BJ (cell line): ENCODE measurements at regions not wholly inside any gene's neighbourhood (a gene's known extent, or its start where the extent isn't known, plus 50 kb on each side); places are given as distances from the start of the nearest gene placed in this dataset.

Source experiments
- CTCF ChIA-PET: fragments of 350-600 bp; formaldehyde crosslinking; extraction: SDS; loops from one replicate; lab custom pipeline; 2021; ENCODE audit warnings: antibody characterized with exemption, inconsistent platforms; lab: Yijun Ruan, JAX
- POLR2A ChIA-PET: fragments of 300-600 bp; sonication (Branson Sonifier 250); formaldehyde crosslinking; extraction: SDS; loops from one replicate; lab custom pipeline; 2021; ENCODE audit warnings: antibody characterized with exemption; lab: Charles Lee
- DNase-seq: peaks from one replicate; pipeline ENCODE4 v3.0.0-alpha.2; 2011; ENCODE audit warnings: low read depth
- H3K27me3 ChIP-seq: 2 replicates; pipeline ENCODE4 v1.6.0; 2011; ENCODE audit warnings: low read length; ENCODE audit not compliant: control insufficient read depth, insufficient read depth
- H3K36me3 ChIP-seq: 2 replicates; pipeline ENCODE4 v1.5.1; 2011; ENCODE audit warnings: low read length; ENCODE audit not compliant: control insufficient read depth, insufficient read depth
- H3K4me3 ChIP-seq: 2 replicates; pipeline ENCODE4 v1.5.1; 2011; ENCODE audit warnings: low read depth, mild to moderate bottlenecking, control low read depth, low read length
- CTCF ChIP-seq: IDR thresholded peaks from 2 replicates; pipeline ENCODE4 v1.5.1; 2011; ENCODE audit warnings: low read depth, mild to moderate bottlenecking, control low read depth, inconsistent platforms, low read length, moderate library complexity; ENCODE audit not compliant: insufficient read depth

DNA sequence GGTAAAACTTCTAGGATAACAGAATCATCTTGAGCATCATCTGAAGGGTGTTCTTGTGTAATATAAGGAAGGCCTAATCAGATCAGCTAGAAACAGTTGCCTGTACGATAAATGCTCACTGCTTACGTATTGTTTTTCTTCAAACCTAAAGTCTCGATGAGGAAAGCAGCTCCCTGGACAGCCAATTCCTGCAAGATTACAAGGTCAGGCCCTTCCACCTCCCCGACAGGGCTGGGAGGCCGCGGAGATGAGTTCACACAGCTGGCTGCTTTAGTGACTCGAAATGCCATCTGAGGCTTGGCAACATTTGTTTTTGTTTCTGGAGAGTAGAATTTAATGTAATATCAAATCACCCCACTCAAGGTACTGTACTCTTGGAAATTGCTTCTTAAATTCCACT is 95.1 kb upstream of the PFKP start:
- TF ChIP-seq CTCF: no peak
- peaks cover 16% of the 10 kb centered on the region for H3K27me3 ChIP-seq
- no peak overlapping the region for H3K4me3 ChIP-seq
- no peaks in the 10 kb centered on the region for H3K36me3 ChIP-seq
- ChIA-PET CTCF (interaction anchor here (1.0 kb wide), 1 partner anchor 44 kb away, joined by 3 read pairs; no protein-coding TSS in a partner anchor), POLR2A (no interaction called here)
- DNase-seq: no peak

DNA sequence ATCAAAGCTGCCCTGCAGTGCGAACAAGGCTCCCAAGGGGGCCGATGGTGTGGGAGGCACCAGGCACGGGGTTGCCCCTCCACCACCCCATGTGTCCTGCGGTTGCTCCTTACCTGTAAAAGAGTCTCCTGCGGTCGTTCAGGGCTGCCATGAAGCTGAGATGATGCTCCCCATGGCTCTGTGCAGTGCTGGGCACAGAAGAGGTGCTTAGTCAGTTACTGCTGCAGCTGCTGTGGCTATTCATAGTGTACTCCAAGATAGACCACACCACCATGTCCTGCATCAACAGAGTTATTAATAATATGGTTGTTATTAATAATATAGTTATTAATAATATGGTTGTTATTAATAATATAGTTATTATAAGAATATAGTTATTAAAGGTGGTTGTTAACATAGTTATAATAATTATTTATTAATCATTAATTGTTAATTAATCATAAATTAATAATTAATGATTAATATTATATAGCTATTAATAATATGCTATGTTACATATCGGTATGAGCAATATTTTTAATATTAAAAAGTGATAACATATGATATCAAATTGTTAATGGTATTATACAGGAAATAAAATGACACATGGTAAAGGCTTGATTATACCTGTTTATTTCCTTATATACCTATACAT is 97.0 kb upstream of the PFKP start:
- CTCF ChIA-PET: interaction anchor here (1.0 kb wide), 1 partner anchor 9 kb away, joined by 3 read pairs; no protein-coding TSS in a partner anchor
- Histone ChIP-seq H3K36me3 (no peaks in the 10 kb centered on the region), H3K27me3 (peaks cover 16% of the 10 kb centered on the region), H3K4me3 (no peak overlapping the region)
- no peak for DNase-seq
- no peak for TF ChIP-seq CTCF
- POLR2A ChIA-PET: no interaction called here

- ChIA-PET POLR2A (no interaction called here), CTCF (interaction anchor here (0.7 to 1.8 kb wide), 5 partner anchors 9 to 75 kb away, joined by 3 to 5 read pairs (median 3); no protein-coding TSS in a partner anchor)
- Histone ChIP-seq H3K36me3 (no peaks in the 10 kb centered on the region), H3K4me3 (no peak overlapping the region), H3K27me3 (peaks cover 19% of the 10 kb centered on the region)
- TF ChIP-seq CTCF: no peak
- peak; percentile 85 for DNase-seq
Observed at GRCh38 chr10:2968401-2969058, 98.8 kb upstream of the PFKP start.

GRCh38 chr10:2966134-2966533 is 101.2 kb upstream of the PFKP start:
- no peak for TF ChIP-seq CTCF
- CTCF ChIA-PET: no interaction called here
- H3K4me3 ChIP-seq: no peak overlapping the region
- POLR2A ChIA-PET: no interaction called here
- no peaks in the 10 kb centered on the region for H3K36me3 ChIP-seq
- DNase-seq: no peak
- H3K27me3 ChIP-seq: peaks cover 13% of the 10 kb centered on the region

DNA sequence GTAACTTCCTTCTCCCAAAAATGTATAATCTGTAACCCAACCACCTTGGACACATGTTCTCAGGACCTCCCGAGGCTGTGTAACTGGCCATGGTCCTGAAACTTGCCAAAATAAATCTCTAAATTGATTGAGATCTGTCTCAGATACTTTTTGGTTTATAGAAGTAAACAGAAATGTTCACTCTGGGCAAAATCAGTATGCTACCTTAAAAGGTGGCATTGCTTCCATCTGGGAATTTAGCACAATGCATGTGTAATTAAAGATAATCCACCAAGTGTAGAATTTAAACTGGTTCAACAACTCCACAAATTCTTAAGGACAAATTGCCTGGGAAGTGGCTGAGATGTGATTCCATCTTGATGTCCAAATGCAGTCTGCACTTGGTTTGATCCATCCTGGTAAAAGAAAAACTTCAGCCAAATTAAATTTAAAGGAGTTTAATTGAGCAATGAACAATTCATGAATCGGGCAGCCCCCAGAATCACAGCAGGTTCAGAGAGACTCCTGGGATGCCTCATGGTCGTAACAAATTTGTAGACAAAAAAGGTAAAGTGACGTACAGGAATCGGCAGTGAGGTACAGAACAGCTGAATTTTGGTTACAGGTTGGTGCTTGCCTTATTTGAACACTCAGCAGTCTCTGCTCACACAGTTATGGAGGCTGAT is 102.6 kb upstream of the PFKP start:
- Histone ChIP-seq H3K4me3 (no peak overlapping the region), H3K27me3 (peaks cover 11% of the 10 kb centered on the region), H3K36me3 (no peaks in the 10 kb centered on the region)
- DNase-seq: no peak
- POLR2A ChIA-PET: no interaction called here
- TF ChIP-seq CTCF: no peak
- CTCF ChIA-PET: no interaction called here
